ENCODE measurements at regions not wholly inside any gene's neighbourhood (a gene's known extent, or its start where the extent isn't known, plus 50 kb on each side); places are given as distances from the start of the nearest gene placed in this dataset.
A peak's percentile ranks its signal among the peaks of the same experiment; 100 is the strongest.

- TF ChIP-seq CTCF (conservative IDR thresholded peaks at IDR 0.05; ENCODE audit: low read length) (peak; percentile 43), EZH2phosphoT487 (IDR thresholded peaks at IDR 0.05; ENCODE audit: borderline replicate concordance) (no peak)
Observed at GRCh38 chr7:4479367-4480039, 202.6 kb upstream of the FOXK1 start.

Measured in Loucy (cell line).